IMR-90 (cell line): ENCODE measurements at regions not wholly inside any gene's neighbourhood (a gene's known extent, or its start where the extent isn't known, plus 50 kb on each side); places are given as distances from the start of the nearest gene placed in this dataset.

Experiments used
- ATAC-seq: fragments of 200-7000 bp; cut with Tn5 transposase; 2 replicates; pipeline ENCODE4 v1.9.1; 2020; ENCODE audit warnings: low read depth, mild to moderate bottlenecking, moderate library complexity
- BruUV-seq: library from RNA; stranded (reverse); fragments of 400-500 nt; replicated peaks from 2 replicates; lab custom pipeline; 2021; lab: Mats Ljungman, UMichigan
- CTCF ChIA-PET: fragments of 300-600 bp; formaldehyde crosslinking; extraction: SDS; loops from one replicate; lab custom pipeline; 2021; ENCODE audit warnings: antibody characterized with exemption; lab: Yijun Ruan, JAX
- POLR2A ChIA-PET: fragments of 300-600 bp; sonication (Branson Sonifier 250); formaldehyde crosslinking; loops from one replicate; lab custom pipeline; 2022; ENCODE audit warnings: antibody characterized with exemption; ENCODE audit not compliant: unreplicated experiment; lab: Charles Lee
- DNase-seq: peaks from one replicate; pipeline ENCODE4 v3.0.0; 2013
- H2AFZ ChIP-seq: replicated peaks from 2 replicates; pipeline ENCODE3; 2013; ENCODE audit warnings: low read length, mild to moderate bottlenecking; ENCODE audit not compliant: poor library complexity
- H2AK5ac ChIP-seq: 2 replicates; pipeline ENCODE4 v1.6.1; 2013; ENCODE audit warnings: low read depth, low read length, inconsistent platforms
- H2AK9ac ChIP-seq: replicated peaks from 2 replicates; pipeline ENCODE3; 2013; ENCODE audit warnings: mild to moderate bottlenecking, low read depth, low read length, moderate library complexity; ENCODE audit not compliant: poor library complexity
- H2BK120ac ChIP-seq: 2 replicates; pipeline ENCODE4 v1.6.1; 2013; ENCODE audit warnings: low read depth, low read length, inconsistent platforms
- H2BK15ac ChIP-seq: 3 replicates; pipeline ENCODE4 v1.6.1; 2013; ENCODE audit warnings: low read depth, low read length, inconsistent platforms
- H2BK20ac ChIP-seq: 2 replicates; pipeline ENCODE4 v1.6.1; 2013; ENCODE audit warnings: low read depth, mild to moderate bottlenecking, inconsistent platforms, low read length, moderate library complexity
- H2BK5ac ChIP-seq: 2 replicates; pipeline ENCODE4 v1.6.1; 2013; ENCODE audit warnings: mild to moderate bottlenecking, low read depth, low read length, inconsistent platforms; ENCODE audit not compliant: poor library complexity, severe bottlenecking
- H3K14ac ChIP-seq: replicated peaks from 2 replicates; pipeline ENCODE4 v1.6.1; 2013; ENCODE audit warnings: low read depth, low read length, inconsistent platforms
- H3K18ac ChIP-seq: 2 replicates; pipeline ENCODE4 v1.6.1; 2013; ENCODE audit warnings: low read depth, low read length, control low read depth
- H3K23ac ChIP-seq: 2 replicates; pipeline ENCODE4 v1.6.1; 2013; ENCODE audit warnings: low read depth, low read length, inconsistent platforms
- H3K27ac ChIP-seq: 2 replicates; pipeline ENCODE4 v1.5.1; 2013; ENCODE audit warnings: mild to moderate bottlenecking, control low read depth, low read length; ENCODE audit not compliant: insufficient read depth
- H3K27me3 ChIP-seq: 2 replicates; pipeline ENCODE4 v1.6.1; 2013; ENCODE audit warnings: low read length; ENCODE audit not compliant: control insufficient read depth, insufficient read depth
- H3K36me3 ChIP-seq: 2 replicates; pipeline ENCODE4 v1.6.1; 2013; ENCODE audit warnings: low read length, mixed read lengths; ENCODE audit not compliant: control insufficient read depth, insufficient read depth
- H3K4ac ChIP-seq: 2 replicates; pipeline ENCODE4 v1.6.1; 2013; ENCODE audit warnings: low read depth, low read length, inconsistent platforms
- H3K4me1 ChIP-seq: 2 replicates; pipeline ENCODE4 v1.6.1; 2013; ENCODE audit warnings: low read length, mixed read lengths; ENCODE audit not compliant: control insufficient read depth, insufficient read depth
- H3K4me2 ChIP-seq: 2 replicates; pipeline ENCODE4 v1.6.1; 2013; ENCODE audit warnings: low read depth, mild to moderate bottlenecking, control low read depth, low read length, moderate library complexity
- H3K4me3 ChIP-seq: 2 replicates; pipeline ENCODE4 v1.5.1; 2013; ENCODE audit warnings: low read depth, mild to moderate bottlenecking, control low read depth, low read length, moderate library complexity; ENCODE audit not compliant: insufficient read depth
- H3K56ac ChIP-seq: 2 replicates; pipeline ENCODE4 v1.6.1; 2013; ENCODE audit warnings: low read length, inconsistent platforms; ENCODE audit not compliant: insufficient read depth; ENCODE audit errors: extremely low read depth
- H3K79me1 ChIP-seq, 2 experiments: 2 replicates each; pipeline ENCODE4 v1.6.1; 2013; ENCODE audit warnings: low read length in 2 of 2, inconsistent platforms in 1 of 2, low read depth in 1 of 2
- H3K9ac ChIP-seq: 2 replicates; pipeline ENCODE4 v1.6.1; 2013; ENCODE audit warnings: low read depth, low read length, control low read depth
- H3K9me1 ChIP-seq: 2 replicates; pipeline ENCODE4 v1.6.1; 2013; ENCODE audit warnings: low read length, inconsistent platforms; ENCODE audit not compliant: insufficient read depth
- H3K9me3 ChIP-seq: 2 replicates; pipeline ENCODE4 v1.6.1; 2013; ENCODE audit warnings: low read length; ENCODE audit not compliant: control insufficient read depth, insufficient read depth
- H4K20me1 ChIP-seq: 2 replicates; pipeline ENCODE4 v1.6.1; 2013; ENCODE audit warnings: low read length, inconsistent platforms; ENCODE audit not compliant: insufficient read depth
- H4K5ac ChIP-seq: 2 replicates; pipeline ENCODE4 v1.6.1; 2013; ENCODE audit warnings: mild to moderate bottlenecking, low read depth, low read length, control low read depth
- H4K8ac ChIP-seq, 2 experiments: 2 replicates each; pipeline ENCODE4 v1.6.1; 2013; ENCODE audit warnings: low read depth in 2 of 2, low read length in 2 of 2, control low read depth in 1 of 2, inconsistent platforms in 1 of 2
- H4K91ac ChIP-seq: 2 replicates; pipeline ENCODE4 v1.6.1; 2013; ENCODE audit warnings: low read depth, low read length, inconsistent platforms; ENCODE audit not compliant: insufficient read depth
- BHLHE40 ChIP-seq: fragments of 150-350 bp; IDR thresholded peaks from 2 replicates; pipeline ENCODE4 v1.6.1; 2016; ENCODE audit warnings: mild to moderate bottlenecking, low read depth, low read length
- CHD1 ChIP-seq: IDR thresholded peaks from 2 replicates; pipeline ENCODE4 v1.6.1; 2012; ENCODE audit warnings: low read depth, low read length, improper control_type of control experiment
- CTCF ChIP-seq: conservative IDR thresholded peaks from 2 replicates; pipeline ENCODE4 v1.5.1; 2012; ENCODE audit warnings: mild to moderate bottlenecking, low read depth, low read length, improper control_type of control experiment
- ELK1 ChIP-seq: fragments of 150-350 bp; IDR thresholded peaks from 2 replicates; pipeline ENCODE4 v1.6.1; 2016; ENCODE audit warnings: low read depth, mild to moderate bottlenecking, low read length, moderate library complexity, borderline replicate concordance
- MAFK ChIP-seq: IDR thresholded peaks from 2 replicates; pipeline ENCODE4 v1.6.1; 2012; ENCODE audit warnings: low read depth, low read length, improper control_type of control experiment
- MAZ ChIP-seq: IDR thresholded peaks from 2 replicates; pipeline ENCODE4 v1.6.1; 2012; ENCODE audit warnings: low read depth, mild to moderate bottlenecking, low read length, improper control_type of control experiment, moderate library complexity, borderline replicate concordance
- MXI1 ChIP-seq: IDR thresholded peaks from 2 replicates; pipeline ENCODE4 v1.6.1; 2012; ENCODE audit warnings: low read depth, mild to moderate bottlenecking, low read length, moderate library complexity, borderline replicate concordance
- NFE2L2 ChIP-seq: fragments of 150-350 bp; IDR thresholded peaks from 2 replicates; pipeline ENCODE4 v1.6.1; 2016; ENCODE audit warnings: low read depth, mild to moderate bottlenecking, low read length
- POLR2A ChIP-seq: IDR thresholded peaks from 2 replicates; pipeline ENCODE4 v1.6.1; 2012; ENCODE audit warnings: mild to moderate bottlenecking, low read depth, low read length
- RCOR1 ChIP-seq: IDR thresholded peaks from 2 replicates; pipeline ENCODE4 v1.6.1; 2012; ENCODE audit warnings: mild to moderate bottlenecking, low read length, improper control_type of control experiment; ENCODE audit not compliant: insufficient replicate concordance
- RFX5 ChIP-seq: IDR thresholded peaks from 2 replicates; pipeline ENCODE4 v1.8.0; 2012; ENCODE audit warnings: low read depth, mild to moderate bottlenecking, low read length, moderate library complexity
- SMC3 ChIP-seq: fragments of 150-350 bp; IDR thresholded peaks from 2 replicates; pipeline ENCODE4 v1.6.1; 2016; ENCODE audit warnings: low read depth, mild to moderate bottlenecking, antibody characterized with exemption, low read length, moderate library complexity
- USF2 ChIP-seq: fragments of 150-350 bp; IDR thresholded peaks from 2 replicates; pipeline ENCODE4 v1.6.1; 2017; ENCODE audit warnings: mild to moderate bottlenecking, antibody characterized with exemption, low read length, low read depth
- WGBS, 2 experiments: methylation state at CpG; one replicate each; pipeline versions ENCODE4 v1.1.5 to v1.1.7; 2013; ENCODE audit warnings: missing lambda C conversion rate in 2 of 2; ENCODE audit not compliant: insufficient read length in 1 of 2; ENCODE audit errors: extremely low coverage in 2 of 2; 5-methylcytosine and 5-hydroxymethylcytosine counted together
- dilution Hi-C: fragments of 300-500 bp; cut with HindIII; formaldehyde crosslinking; loops from one replicate; pipeline ENCODE4 v1.14.3; 2018; ENCODE audit warnings: low sequenced_read_pairs; ENCODE audit not compliant: unreplicated experiment
- in situ Hi-C: fragments of 300-500 bp; cut with MboI; formaldehyde crosslinking; loops from 3 replicates; pipeline ENCODE4 v1.14.3; 2019; ENCODE audit warnings: low sequenced_read_pairs, inconsistent platforms, mixed read lengths
- intact Hi-C: fragments of 100-400 bp; cut with micrococcal nuclease; formaldehyde crosslinking; loops from 2 replicates; pipeline ENCODE4 v1.10.0; 2022

- H3K36me3 ChIP-seq = no peaks in the 10 kb centered on the region
- no peak overlapping the region for H2BK5ac ChIP-seq
- no peak overlapping the region for H2BK20ac ChIP-seq
- no peaks in the 10 kb centered on the region for H3K27me3 ChIP-seq
- H4K91ac ChIP-seq = no peak overlapping the region
- no peaks in the 10 kb centered on the region for H4K20me1 ChIP-seq
- peak overlapping the region in 1 of 2 experiments; percentile 26; a peak in 1 of 4 replicates for H4K8ac ChIP-seq
- H3K4me2 ChIP-seq = no peak overlapping the region
- H3K23ac ChIP-seq = no peak overlapping the region
- H3K4ac ChIP-seq = no peak overlapping the region
- H2AK9ac ChIP-seq = no peak overlapping the region
- in situ Hi-C loops (no loop called here), intact Hi-C loops (no loop called here), dilution Hi-C loops (no loop called here)
- no peak overlapping the region for H3K4me3 ChIP-seq
- H3K4me1 ChIP-seq = no peaks in the 10 kb centered on the region
- no CpG with 5 or more reads among the region's 4 CpGs for WGBS, 2 experiments
- DNase-seq (no peak), ATAC-seq (no peak)
- H3K18ac ChIP-seq = no peak overlapping the region
- no peak overlapping the region for H2AK5ac ChIP-seq
- ChIA-PET CTCF (interaction anchor here (0.7 to 1.1 kb wide), 2 partner anchors 10 to 848 kb away, joined by 4 to 7 read pairs; no protein-coding TSS in a partner anchor), POLR2A (interaction anchor here (0.6 kb wide), 1 partner anchor 271 kb away, joined by 6 read pairs; no protein-coding TSS in a partner anchor)
- H3K9me1 ChIP-seq = peaks cover 5% of the 10 kb centered on the region
- H3K56ac ChIP-seq = no peak overlapping the region
- no peak for TF ChIP-seq BHLHE40
- TF ChIP-seq USF2 = no peak
- no peak for TF ChIP-seq POLR2A
- TF ChIP-seq NFE2L2 = no peak
- no peak for TF ChIP-seq MXI1
- TF ChIP-seq ELK1 = no peak
- TF ChIP-seq CTCF = no peak
- TF ChIP-seq MAFK = no peak
- TF ChIP-seq MAZ = no peak
- no peak for TF ChIP-seq RFX5
- no peak for TF ChIP-seq SMC3
- no peak for TF ChIP-seq RCOR1
- no peak for TF ChIP-seq CHD1
- no TSS peak for BruUV-seq
- 0 out of 3 replicates have a peak overlapping the region, but pooled peaks have one; percentile 35 for H2BK15ac ChIP-seq
- H2BK120ac ChIP-seq = no peak overlapping the region
- no peak overlapping the region for H2AFZ ChIP-seq
- no peaks in the 10 kb centered on the region for H3K79me1 ChIP-seq
- H3K9me3 ChIP-seq = no peaks in the 10 kb centered on the region
- no peak overlapping the region for H3K27ac ChIP-seq
- no peak overlapping the region for H4K5ac ChIP-seq
- no peak overlapping the region for H3K14ac ChIP-seq
- H3K9ac ChIP-seq = no peak overlapping the region
These were observed 241.5 kb upstream of the PAPPA start for GRCh38 chr9:115912086-115912485.
